RWPE1 (cell line): ENCODE measurements at regions not wholly inside any gene's neighbourhood (a gene's known extent, or its start where the extent isn't known, plus 50 kb on each side); places are given as distances from the start of the nearest gene placed in this dataset.

Source experiments
- CTCF ChIA-PET: fragments of 350-600 bp; sonication (Branson Sonifier 250); formaldehyde crosslinking; extraction: SDS; loops from one replicate; lab custom pipeline; 2021; lab: Yijun Ruan, JAX
- POLR2A ChIA-PET: fragments of 400-600 bp; formaldehyde crosslinking; extraction: SDS; loops from one replicate; lab custom pipeline; 2020; ENCODE audit warnings: antibody characterized with exemption; ENCODE audit not compliant: low non-redundant PET; lab: Yijun Ruan, JAX
- DNase-seq: peaks from one replicate; pipeline ENCODE4 v3.0.0; 2012; ENCODE audit warnings: low spot score
- H3K27ac ChIP-seq: fragments of 450-650 bp; 2 replicates; pipeline ENCODE4 v1.5.1; 2017
- CTCF ChIP-seq: fragments of 450-650 bp; conservative IDR thresholded peaks from 2 replicates; pipeline ENCODE4 v1.5.1; 2017; ENCODE audit warnings: low read depth, mild to moderate bottlenecking

DNA sequence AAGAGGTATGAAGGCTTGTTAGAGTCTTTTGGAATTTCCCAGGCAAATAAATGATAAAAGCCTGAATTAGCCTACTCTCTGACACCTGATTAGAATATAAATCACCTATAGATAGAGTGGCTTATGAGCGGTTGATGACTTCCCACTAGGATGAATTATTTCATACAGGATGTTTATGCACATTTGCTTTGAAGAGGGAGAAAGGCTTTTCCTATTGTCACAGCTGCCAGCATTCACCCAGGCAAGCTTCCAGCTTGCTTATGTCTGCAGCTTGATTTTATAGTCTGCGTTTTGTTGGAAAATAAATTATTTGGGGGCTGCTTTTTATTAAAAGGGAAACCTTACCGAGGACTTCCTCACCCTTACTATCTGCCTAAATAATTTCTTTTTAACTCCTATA lies 51.3 kb upstream of the EIF2S2 start:
- CTCF ChIA-PET: interaction anchor here (0.7 kb wide), 1 partner anchor 29 kb away, joined by 3 read pairs; no protein-coding TSS in a partner anchor
- no peak for TF ChIP-seq CTCF
- POLR2A ChIA-PET: no interaction called here
- no peak for DNase-seq
- no peak overlapping the region for H3K27ac ChIP-seq

DNA sequence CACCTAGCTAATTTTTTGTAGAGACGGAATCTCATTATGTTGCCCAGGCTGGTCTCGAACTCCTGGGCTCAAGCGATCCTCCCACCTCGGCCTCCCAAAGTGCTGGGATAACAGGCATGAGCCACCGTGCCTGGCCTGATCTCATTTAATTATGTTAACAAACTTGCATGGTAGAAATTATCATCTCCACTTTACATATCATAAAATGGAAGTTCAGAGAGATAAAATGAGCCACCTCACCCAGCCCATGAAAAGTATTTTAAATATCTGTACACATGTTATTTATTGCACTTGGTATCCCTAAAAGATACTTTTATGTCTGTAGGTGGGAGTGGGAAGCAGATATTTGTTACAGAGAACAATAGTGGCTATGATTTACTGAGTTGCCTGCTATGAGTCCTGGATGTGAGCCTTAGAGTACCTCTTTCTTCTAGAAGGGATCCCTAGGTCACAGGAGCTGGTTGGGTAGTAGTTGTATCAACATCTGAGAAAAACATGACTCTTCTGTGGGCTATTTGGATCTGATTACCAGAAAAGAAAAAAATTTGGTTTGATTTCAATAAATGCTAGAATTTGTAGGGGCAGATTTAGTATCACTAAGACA lies 52.4 kb upstream of the EIF2S2 start:
- CTCF ChIA-PET: interaction anchor here (0.6 kb wide), 1 partner anchor 18 kb away, joined by 4 read pairs; no protein-coding TSS in a partner anchor
- no peak overlapping the region for H3K27ac ChIP-seq
- DNase-seq: no peak
- POLR2A ChIA-PET: no interaction called here
- TF ChIP-seq CTCF: no peak

- DNase-seq: no peak
- ChIA-PET POLR2A (no interaction called here), CTCF (interaction anchor here (0.6 kb wide), 1 partner anchor 31 kb away, joined by 4 read pairs; no protein-coding TSS in a partner anchor)
- no peak overlapping the region for H3K27ac ChIP-seq
- TF ChIP-seq CTCF: no peak
These were observed 53.1 kb upstream of the EIF2S2 start for GRCh38 chr20:34165018-34165619.

- ChIA-PET CTCF (interaction anchor here (1.5 kb wide), 1 partner anchor 19 kb away, joined by 4 read pairs; no protein-coding TSS in a partner anchor), POLR2A (no interaction called here)
- no peak for DNase-seq
- no peak overlapping the region for H3K27ac ChIP-seq
- no peak for TF ChIP-seq CTCF
These were observed 59.6 kb upstream of the EIF2S2 start for GRCh38 chr20:34171640-34172039.

DNA sequence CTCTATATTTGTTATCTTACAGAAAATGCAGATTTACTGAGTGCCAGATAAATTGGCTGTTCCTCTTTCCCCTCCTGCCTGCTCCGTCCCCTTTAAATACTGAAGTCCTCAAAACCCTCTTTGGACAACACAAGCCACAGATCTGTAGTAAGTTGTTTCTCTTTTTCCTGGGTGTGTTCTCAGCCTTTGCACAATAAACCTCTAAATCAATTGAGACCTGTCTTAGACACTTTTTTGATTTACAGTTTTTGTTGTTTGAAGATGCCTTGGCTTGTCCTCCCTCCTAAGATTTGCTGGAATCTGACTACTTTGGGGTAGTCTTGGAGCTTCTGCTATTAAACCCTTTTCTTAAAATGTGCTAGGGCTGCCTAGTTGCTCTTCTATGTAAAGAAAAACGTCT lies 60.9 kb upstream of the EIF2S2 start:
- no peak for TF ChIP-seq CTCF
- CTCF ChIA-PET: interaction anchor here (0.6 to 1.5 kb wide), 2 partner anchors 18 to 160 kb away, joined by 4 to 6 read pairs; no protein-coding TSS in a partner anchor
- POLR2A ChIA-PET: no interaction called here
- H3K27ac ChIP-seq: no peak overlapping the region
- DNase-seq: no peak

DNA sequence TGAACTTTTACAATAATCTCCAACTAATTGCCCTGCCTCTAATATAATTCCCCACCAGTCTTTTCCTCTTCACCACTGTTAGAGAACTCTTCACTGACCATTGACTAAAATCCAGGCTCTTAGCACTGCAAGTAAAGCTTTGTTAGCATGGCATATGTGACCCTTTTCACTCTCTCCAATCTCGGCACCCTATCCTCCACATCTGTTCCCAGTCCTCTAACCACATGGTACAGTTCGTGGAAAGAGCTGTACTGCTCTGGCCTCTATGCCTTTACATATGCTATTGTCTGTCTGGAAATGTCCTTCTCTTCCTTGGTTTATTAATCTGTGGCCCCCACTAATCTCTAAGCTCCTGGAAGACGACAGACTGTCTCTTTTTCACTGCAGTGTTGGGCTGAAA lies 63.0 kb upstream of the EIF2S2 start:
- TF ChIP-seq CTCF: no peak
- no peak overlapping the region for H3K27ac ChIP-seq
- ChIA-PET POLR2A (no interaction called here), CTCF (no interaction called here)
- no peak for DNase-seq
